ENCODE measurements at regions not wholly inside any gene's neighbourhood (a gene's known extent, or its start where the extent isn't known, plus 50 kb on each side); places are given as distances from the start of the nearest gene placed in this dataset.

DNA sequence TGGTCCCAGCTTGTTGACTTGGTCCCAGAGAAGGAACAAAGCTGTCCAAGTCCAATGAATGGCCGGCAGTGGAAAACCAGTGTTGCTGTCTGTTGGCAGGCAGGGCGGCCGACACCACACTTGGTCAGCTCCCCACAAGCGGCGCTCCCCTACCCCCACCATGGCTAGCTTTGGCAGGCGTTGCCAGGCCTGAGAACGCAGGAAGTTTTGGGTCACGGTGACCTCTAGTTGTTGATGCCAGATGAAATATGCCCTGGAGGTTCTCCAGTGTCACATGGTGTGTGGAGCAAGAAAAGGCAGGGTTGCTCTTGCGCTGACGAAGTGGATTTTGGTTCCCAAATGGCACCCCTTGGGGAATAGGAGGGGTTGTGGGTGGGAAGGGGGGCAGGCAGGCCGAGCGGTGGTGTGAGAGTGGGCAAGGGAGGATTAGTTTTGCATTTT, 72.7 kb upstream of the TPRG1 start:
- TF ChIP-seq, protein P1, sequence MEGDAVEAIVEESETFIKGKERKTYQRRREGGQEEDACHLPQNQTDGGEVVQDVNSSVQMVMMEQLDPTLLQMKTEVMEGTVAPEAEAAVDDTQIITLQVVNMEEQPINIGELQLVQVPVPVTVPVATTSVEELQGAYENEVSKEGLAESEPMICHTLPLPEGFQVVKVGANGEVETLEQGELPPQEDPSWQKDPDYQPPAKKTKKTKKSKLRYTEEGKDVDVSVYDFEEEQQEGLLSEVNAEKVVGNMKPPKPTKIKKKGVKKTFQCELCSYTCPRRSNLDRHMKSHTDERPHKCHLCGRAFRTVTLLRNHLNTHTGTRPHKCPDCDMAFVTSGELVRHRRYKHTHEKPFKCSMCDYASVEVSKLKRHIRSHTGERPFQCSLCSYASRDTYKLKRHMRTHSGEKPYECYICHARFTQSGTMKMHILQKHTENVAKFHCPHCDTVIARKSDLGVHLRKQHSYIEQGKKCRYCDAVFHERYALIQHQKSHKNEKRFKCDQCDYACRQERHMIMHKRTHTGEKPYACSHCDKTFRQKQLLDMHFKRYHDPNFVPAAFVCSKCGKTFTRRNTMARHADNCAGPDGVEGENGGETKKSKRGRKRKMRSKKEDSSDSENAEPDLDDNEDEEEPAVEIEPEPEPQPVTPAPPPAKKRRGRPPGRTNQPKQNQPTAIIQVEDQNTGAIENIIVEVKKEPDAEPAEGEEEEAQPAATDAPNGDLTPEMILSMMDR (IDR thresholded peaks at IDR 0.05 in 8 of 11, conservative IDR thresholded peaks at IDR 0.05 in 3 of 11), result no peak
- TF ChIP-seq POLR2AphosphoS5 (IDR thresholded peaks at IDR 0.05), result peak in 1 of 3 donors; percentile 37
